HCT116 (cell line): ENCODE measurements at regions not wholly inside any gene's neighbourhood (a gene's known extent, or its start where the extent isn't known, plus 50 kb on each side); places are given as distances from the start of the nearest gene placed in this dataset.

ENCODE experiments used
- ATAC-seq: fragments of 200-7000 bp; cut with Tn5 transposase; 2 replicates; pipeline ENCODE4 v1.9.1; 2020; ENCODE audit warnings: mild to moderate bottlenecking, moderate library complexity
- BruUV-seq: library from RNA; stranded (reverse); fragments of 400-500 nt; replicated peaks from 2 replicates; lab custom pipeline; 2021; lab: Mats Ljungman, UMichigan
- CTCF ChIA-PET: fragments of 300-600 bp; sonication (Branson Sonifier 250); formaldehyde crosslinking; loops from one replicate; lab custom pipeline; 2021; ENCODE audit warnings: antibody characterized with exemption; lab: Charles Lee
- POLR2A ChIA-PET: fragments of 300-600, 350-600 bp; sonication (Branson Sonifier 250); formaldehyde crosslinking; loops from one replicate; lab custom pipeline; 2021; ENCODE audit warnings: antibody characterized with exemption; lab: Charles Lee
- RAD21 ChIA-PET, 2 experiments: fragments of 300-600 bp; sonication (Branson Sonifier 250); formaldehyde crosslinking; loops; one replicate each; lab custom pipeline; 2023; ENCODE audit warnings: low total read pairs in 2 of 2; ENCODE audit not compliant: uncharacterized antibody in 2 of 2, unreplicated experiment in 2 of 2, low non-redundant PET in 1 of 2; lab: Charles Lee
- DNase-seq: peaks from one replicate; pipeline ENCODE4 v3.0.0-alpha.2; 2010; ENCODE audit warnings: low read depth, low spot score
- H2AFZ ChIP-seq: fragments of 200-600 bp; shearing (Covaris generic), sonication (generic); 2 replicates; pipeline ENCODE4 v1.6.1; 2017; ENCODE audit warnings: low read depth, mixed run types, mixed read lengths, antibody characterized with exemption, low read length; ENCODE audit not compliant: poor library complexity, severe bottlenecking
- H3K27ac ChIP-seq: 2 replicates; pipeline ENCODE4 v1.5.1; 2012; ENCODE audit warnings: low read depth, low read length
- H3K27me3 ChIP-seq: fragments of 200-600 bp; sonication (generic); 2 replicates; pipeline ENCODE4 v1.6.1; 2016; ENCODE audit warnings: mixed run types, low read length, mixed read lengths; ENCODE audit not compliant: insufficient read depth
- H3K36me3 ChIP-seq, 2 experiments: fragments of 200-500 bp in 1 of 2; fragments of 200-600 bp in 1 of 2; sonication (Bioruptor generic) in 1 of 2; sonication (generic) in 1 of 2; 2 replicates each; pipeline versions ENCODE4 v1.5.1 to v1.6.1; 2014 to 2016; ENCODE audit warnings: low read length in 2 of 2, inconsistent platforms in 1 of 2, mixed read lengths in 1 of 2, mixed run types in 1 of 2; ENCODE audit not compliant: insufficient read depth in 2 of 2, control insufficient read depth in 1 of 2
- H3K4me1 ChIP-seq, 2 experiments: fragments of 200-600 bp in 1 of 2; sonication (generic) in 1 of 2; 2 replicates each; pipeline versions ENCODE4 v1.5.1 to v1.6.1; 2012 to 2017; ENCODE audit warnings: low read length in 2 of 2, inconsistent platforms in 1 of 2, mild to moderate bottlenecking in 1 of 2, mixed read lengths in 1 of 2, mixed run types in 1 of 2, moderate library complexity in 1 of 2; ENCODE audit not compliant: insufficient read depth in 2 of 2, control insufficient read depth in 1 of 2
- H3K4me2 ChIP-seq: fragments of 200-600 bp; sonication (generic); 2 replicates; pipeline ENCODE4 v1.6.1; 2017; ENCODE audit warnings: mixed run types, low read length, mixed read lengths
- H3K4me3 ChIP-seq, 2 experiments: fragments of 200-600 bp in 1 of 2; sonication (generic) in 1 of 2; replicated peaks in 1 of 2; 2 replicates each; pipeline ENCODE4 v1.5.1; 2011 to 2016; ENCODE audit warnings: low read length in 2 of 2, control low read depth in 1 of 2, low read depth in 1 of 2, mild to moderate bottlenecking in 1 of 2, mixed read lengths in 1 of 2, mixed run types in 1 of 2
- H3K79me2 ChIP-seq: fragments of 200-600 bp; sonication (generic); 2 replicates; pipeline ENCODE4 v1.6.1; 2017; ENCODE audit warnings: mild to moderate bottlenecking, mixed run types, low read length, moderate library complexity, mixed read lengths; ENCODE audit not compliant: insufficient read depth
- H3K9ac ChIP-seq: fragments of 200-600 bp; sonication (generic); 2 replicates; pipeline ENCODE4 v1.6.1; 2016; ENCODE audit warnings: low read length, mixed read lengths
- H3K9me2 ChIP-seq: fragments of 200-600 bp; sonication (generic), shearing (Covaris generic); 2 replicates; pipeline ENCODE4 v1.6.1; 2017; ENCODE audit warnings: mixed run types, mild to moderate bottlenecking, moderate library complexity; ENCODE audit not compliant: insufficient read depth
- H3K9me3 ChIP-seq, 2 experiments: fragments of 200-500 bp in 1 of 2; fragments of 200-600 bp in 1 of 2; sonication (Bioruptor generic) in 1 of 2; sonication (generic) in 1 of 2; 2 replicates each; pipeline ENCODE4 v1.6.1; 2014 to 2017; ENCODE audit warnings: low read length in 2 of 2, mixed read lengths in 2 of 2, inconsistent platforms in 1 of 2, low read depth in 1 of 2, mild to moderate bottlenecking in 1 of 2, mixed run types in 1 of 2, moderate library complexity in 1 of 2; ENCODE audit not compliant: control insufficient read depth in 1 of 2, insufficient read depth in 1 of 2
- H4K20me1 ChIP-seq: fragments of 200-600 bp; sonication (generic), shearing (Covaris generic); 2 replicates; pipeline ENCODE4 v1.6.1; 2017; ENCODE audit warnings: mixed run types, mild to moderate bottlenecking, moderate library complexity; ENCODE audit not compliant: insufficient read depth
- CBX3 ChIP-seq: IDR thresholded peaks from 2 replicates; pipeline ENCODE4 v1.6.1; 2012; ENCODE audit warnings: low read depth
- CEBPB ChIP-seq: IDR thresholded peaks from 2 replicates; pipeline ENCODE4 v1.6.1; 2012; ENCODE audit warnings: low read depth
- ELF1 ChIP-seq: IDR thresholded peaks from 2 replicates; pipeline ENCODE4 v1.6.1; 2012; ENCODE audit warnings: low read depth, borderline replicate concordance
- EZH2 ChIP-seq: fragments of 200-600 bp; sonication (generic); IDR thresholded peaks from 2 replicates; pipeline ENCODE4 v1.6.1; 2017; ENCODE audit warnings: antibody characterized with exemption, mixed run types
- EZH2phosphoT487 ChIP-seq: fragments of 200-600 bp; IDR thresholded peaks from 2 replicates; pipeline ENCODE4 v1.6.1; 2018; ENCODE audit warnings: antibody characterized with exemption, borderline replicate concordance
- JUND ChIP-seq: IDR thresholded peaks from 2 replicates; pipeline ENCODE4 v1.6.1; 2012
- POLR2A ChIP-seq: IDR thresholded peaks from 2 replicates; pipeline ENCODE4 v1.7.0; 2011; ENCODE audit warnings: borderline replicate concordance; ENCODE audit not compliant: insufficient read depth, insufficient read length; ENCODE audit errors: extremely low read depth
- POLR2AphosphoS5 ChIP-seq: IDR thresholded peaks from 2 replicates; pipeline ENCODE4 v1.6.1; 2011; ENCODE audit warnings: mild to moderate bottlenecking, low read depth, low read length, moderate library complexity
- RAD21 ChIP-seq: IDR thresholded peaks from 2 replicates; pipeline ENCODE4 v1.6.1; 2012; ENCODE audit warnings: low read depth, mild to moderate bottlenecking
- SP1 ChIP-seq: IDR thresholded peaks from 2 replicates; pipeline ENCODE4 v1.6.1; 2012; ENCODE audit warnings: low read depth
- TCF7L2 ChIP-seq: IDR thresholded peaks from 2 replicates; pipeline ENCODE4 v1.7.0; 2011; ENCODE audit warnings: borderline replicate concordance, inconsistent platforms; ENCODE audit not compliant: insufficient read depth, insufficient read length; ENCODE audit errors: extremely low read depth
- YY1 ChIP-seq: IDR thresholded peaks from 2 replicates; pipeline ENCODE4 v1.6.1; 2011; ENCODE audit warnings: low read length, low read depth, moderate library complexity, mild to moderate bottlenecking; ENCODE audit not compliant: insufficient replicate concordance; ENCODE audit errors: extremely low read depth
- intact Hi-C: fragments of 100-400 bp; cut with micrococcal nuclease; formaldehyde crosslinking; loops from 2 replicates; pipeline ENCODE4 v1.10.0; 2022
- TF ChIP-seq, protein P1 (sequence below): IDR thresholded peaks from 2 replicates; pipeline ENCODE4 v1.6.1; 2011; ENCODE audit warnings: mild to moderate bottlenecking, low read length, moderate library complexity; ENCODE audit not compliant: insufficient replicate concordance; ENCODE audit errors: extremely low read depth
- TF ChIP-seq, protein P2 (sequence below): IDR thresholded peaks from 2 replicates; pipeline ENCODE4 v1.6.1; 2012; ENCODE audit warnings: low read depth
- TF ChIP-seq, protein P3 (sequence below): IDR thresholded peaks from 2 replicates; pipeline ENCODE4 v1.6.1; 2012

DNA sequence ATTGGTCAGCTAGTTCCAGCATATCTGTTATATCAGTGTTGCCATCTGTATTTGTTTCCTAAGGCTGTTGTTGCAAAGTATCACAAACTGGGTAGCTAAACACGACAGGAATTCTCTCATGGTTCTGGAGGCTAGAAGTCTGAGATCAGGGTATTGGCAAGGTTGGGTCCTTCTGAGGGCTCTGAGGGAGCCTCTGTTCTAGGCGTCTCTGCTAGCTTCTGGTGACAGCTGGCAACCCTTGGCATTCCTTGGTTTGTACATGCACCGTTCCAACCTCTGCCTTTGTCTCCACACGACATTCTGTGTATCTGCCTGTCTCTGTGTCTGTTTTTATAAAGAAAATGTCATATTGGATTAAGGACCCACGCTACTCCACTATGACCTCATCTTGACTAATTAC is 219.9 kb upstream of the NLRP1 start:
- ChIA-PET RAD21 (no interaction called here), CTCF (no interaction called here), POLR2A (no interaction called here)
- BruUV-seq: no TSS peak
- H2AFZ ChIP-seq: no peak overlapping the region
- no peaks in the 10 kb centered on the region for H3K4me1 ChIP-seq
- DNase-seq (no peak), ATAC-seq (no peak)
- H3K79me2 ChIP-seq: no peaks in the 10 kb centered on the region
- intact Hi-C loops: no loop called here
- no peaks in the 10 kb centered on the region for H3K36me3 ChIP-seq
- no peak overlapping the region for H3K4me3 ChIP-seq
- no peak overlapping the region for H3K9ac ChIP-seq
- no peak overlapping the region for H3K27ac ChIP-seq
- no peaks in the 10 kb centered on the region for H4K20me1 ChIP-seq
- H3K9me3 ChIP-seq: peaks cover 0 to 1% of the 10 kb centered on the region in 2 experiments; a peak in 2 of 4 replicates
- H3K27me3 ChIP-seq: peaks cover 13% of the 10 kb centered on the region
- TF ChIP-seq ELF1 (no peak), EZH2 (no peak), CEBPB (no peak), JUND (no peak), POLR2AphosphoS5 (no peak), SP1 (no peak), YY1 (no peak), TCF7L2 (no peak), POLR2A (no peak), RAD21 (no peak), CBX3 (no peak), EZH2phosphoT487 (no peak)
- TF ChIP-seq, protein P1, sequence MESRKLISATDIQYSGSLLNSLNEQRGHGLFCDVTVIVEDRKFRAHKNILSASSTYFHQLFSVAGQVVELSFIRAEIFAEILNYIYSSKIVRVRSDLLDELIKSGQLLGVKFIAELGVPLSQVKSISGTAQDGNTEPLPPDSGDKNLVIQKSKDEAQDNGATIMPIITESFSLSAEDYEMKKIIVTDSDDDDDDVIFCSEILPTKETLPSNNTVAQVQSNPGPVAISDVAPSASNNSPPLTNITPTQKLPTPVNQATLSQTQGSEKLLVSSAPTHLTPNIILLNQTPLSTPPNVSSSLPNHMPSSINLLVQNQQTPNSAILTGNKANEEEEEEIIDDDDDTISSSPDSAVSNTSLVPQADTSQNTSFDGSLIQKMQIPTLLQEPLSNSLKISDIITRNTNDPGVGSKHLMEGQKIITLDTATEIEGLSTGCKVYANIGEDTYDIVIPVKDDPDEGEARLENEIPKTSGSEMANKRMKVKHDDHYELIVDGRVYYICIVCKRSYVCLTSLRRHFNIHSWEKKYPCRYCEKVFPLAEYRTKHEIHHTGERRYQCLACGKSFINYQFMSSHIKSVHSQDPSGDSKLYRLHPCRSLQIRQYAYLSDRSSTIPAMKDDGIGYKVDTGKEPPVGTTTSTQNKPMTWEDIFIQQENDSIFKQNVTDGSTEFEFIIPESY: no peak
- TF ChIP-seq, protein P2, sequence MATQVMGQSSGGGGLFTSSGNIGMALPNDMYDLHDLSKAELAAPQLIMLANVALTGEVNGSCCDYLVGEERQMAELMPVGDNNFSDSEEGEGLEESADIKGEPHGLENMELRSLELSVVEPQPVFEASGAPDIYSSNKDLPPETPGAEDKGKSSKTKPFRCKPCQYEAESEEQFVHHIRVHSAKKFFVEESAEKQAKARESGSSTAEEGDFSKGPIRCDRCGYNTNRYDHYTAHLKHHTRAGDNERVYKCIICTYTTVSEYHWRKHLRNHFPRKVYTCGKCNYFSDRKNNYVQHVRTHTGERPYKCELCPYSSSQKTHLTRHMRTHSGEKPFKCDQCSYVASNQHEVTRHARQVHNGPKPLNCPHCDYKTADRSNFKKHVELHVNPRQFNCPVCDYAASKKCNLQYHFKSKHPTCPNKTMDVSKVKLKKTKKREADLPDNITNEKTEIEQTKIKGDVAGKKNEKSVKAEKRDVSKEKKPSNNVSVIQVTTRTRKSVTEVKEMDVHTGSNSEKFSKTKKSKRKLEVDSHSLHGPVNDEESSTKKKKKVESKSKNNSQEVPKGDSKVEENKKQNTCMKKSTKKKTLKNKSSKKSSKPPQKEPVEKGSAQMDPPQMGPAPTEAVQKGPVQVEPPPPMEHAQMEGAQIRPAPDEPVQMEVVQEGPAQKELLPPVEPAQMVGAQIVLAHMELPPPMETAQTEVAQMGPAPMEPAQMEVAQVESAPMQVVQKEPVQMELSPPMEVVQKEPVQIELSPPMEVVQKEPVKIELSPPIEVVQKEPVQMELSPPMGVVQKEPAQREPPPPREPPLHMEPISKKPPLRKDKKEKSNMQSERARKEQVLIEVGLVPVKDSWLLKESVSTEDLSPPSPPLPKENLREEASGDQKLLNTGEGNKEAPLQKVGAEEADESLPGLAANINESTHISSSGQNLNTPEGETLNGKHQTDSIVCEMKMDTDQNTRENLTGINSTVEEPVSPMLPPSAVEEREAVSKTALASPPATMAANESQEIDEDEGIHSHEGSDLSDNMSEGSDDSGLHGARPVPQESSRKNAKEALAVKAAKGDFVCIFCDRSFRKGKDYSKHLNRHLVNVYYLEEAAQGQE: no peak
- TF ChIP-seq, protein P3, sequence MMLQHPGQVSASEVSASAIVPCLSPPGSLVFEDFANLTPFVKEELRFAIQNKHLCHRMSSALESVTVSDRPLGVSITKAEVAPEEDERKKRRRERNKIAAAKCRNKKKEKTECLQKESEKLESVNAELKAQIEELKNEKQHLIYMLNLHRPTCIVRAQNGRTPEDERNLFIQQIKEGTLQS: no peak
- no peaks in the 10 kb centered on the region for H3K9me2 ChIP-seq
- no peak overlapping the region for H3K4me2 ChIP-seq
